ENCODE measurements at regions not wholly inside any gene's neighbourhood (a gene's known extent, or its start where the extent isn't known, plus 50 kb on each side); places are given as distances from the start of the nearest gene placed in this dataset.

DNA sequence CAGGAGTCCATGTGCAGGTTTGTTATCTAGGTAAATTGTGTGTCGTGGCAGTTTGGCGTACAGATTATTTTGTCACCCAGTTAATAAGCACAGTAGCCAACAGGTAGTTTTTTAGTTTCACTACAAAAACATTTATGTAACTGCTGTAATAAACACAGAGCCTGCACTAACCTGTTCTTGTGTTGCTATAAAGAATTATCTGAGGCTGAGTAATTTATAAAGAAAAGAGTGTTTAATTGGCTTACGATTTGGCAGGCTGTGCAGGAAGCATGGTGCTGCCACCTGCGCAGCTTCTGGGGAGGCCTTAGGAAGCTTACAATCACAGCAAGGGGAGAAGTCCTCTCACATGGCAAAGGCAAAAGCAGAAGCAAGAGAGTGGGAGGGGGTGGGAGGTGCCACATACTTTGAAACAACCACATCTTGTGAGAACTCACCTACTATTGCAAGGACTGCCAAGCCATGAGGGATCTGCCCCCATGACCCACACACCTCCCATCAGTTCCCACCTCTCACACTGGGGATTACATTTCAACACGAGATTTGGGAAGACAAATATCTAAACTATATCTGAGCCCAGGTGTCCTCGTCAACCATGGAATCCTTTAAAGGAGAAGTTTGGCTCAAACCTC is 266.4 kb upstream of the GRIP1 start:
- Histone ChIP-seq H3K4me1 (peaks cover 0 to 5% (median 0%) of the 10 kb centered on the region in 4 donors), H3K36me3 (no peaks in the 10 kb centered on the region), H3K4me3 (no peak overlapping the region), H3K27ac (no peak overlapping the region), H3K27me3 (no peaks in the 10 kb centered on the region), H3K9me3 (no peaks in the 10 kb centered on the region)
- no peak for DNase-seq
- 54 to 62% methylated on average over 5 to 6 of the region's 6 CpGs for WGBS, 2 donors (ENCODE audit: low coverage in 1 of 2)
- intact Hi-C loops (cut with DNase I; ENCODE audit: low total_unique reads): no loop called here
- in situ Hi-C loops (cut with MboI; ENCODE audit: low pct_ligation_motif_present in 1 of 4, low pct_unique_long_range_greater_than_20kb in 1 of 4, low sequenced_read_pairs in 3 of 4): no loop called here
- TF ChIP-seq, protein P1, sequence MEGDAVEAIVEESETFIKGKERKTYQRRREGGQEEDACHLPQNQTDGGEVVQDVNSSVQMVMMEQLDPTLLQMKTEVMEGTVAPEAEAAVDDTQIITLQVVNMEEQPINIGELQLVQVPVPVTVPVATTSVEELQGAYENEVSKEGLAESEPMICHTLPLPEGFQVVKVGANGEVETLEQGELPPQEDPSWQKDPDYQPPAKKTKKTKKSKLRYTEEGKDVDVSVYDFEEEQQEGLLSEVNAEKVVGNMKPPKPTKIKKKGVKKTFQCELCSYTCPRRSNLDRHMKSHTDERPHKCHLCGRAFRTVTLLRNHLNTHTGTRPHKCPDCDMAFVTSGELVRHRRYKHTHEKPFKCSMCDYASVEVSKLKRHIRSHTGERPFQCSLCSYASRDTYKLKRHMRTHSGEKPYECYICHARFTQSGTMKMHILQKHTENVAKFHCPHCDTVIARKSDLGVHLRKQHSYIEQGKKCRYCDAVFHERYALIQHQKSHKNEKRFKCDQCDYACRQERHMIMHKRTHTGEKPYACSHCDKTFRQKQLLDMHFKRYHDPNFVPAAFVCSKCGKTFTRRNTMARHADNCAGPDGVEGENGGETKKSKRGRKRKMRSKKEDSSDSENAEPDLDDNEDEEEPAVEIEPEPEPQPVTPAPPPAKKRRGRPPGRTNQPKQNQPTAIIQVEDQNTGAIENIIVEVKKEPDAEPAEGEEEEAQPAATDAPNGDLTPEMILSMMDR (IDR thresholded peaks at IDR 0.05): no peak
- TF ChIP-seq EP300 (IDR thresholded peaks at IDR 0.05; ENCODE audit: low read depth) (no peak), POLR2A (IDR thresholded peaks at IDR 0.05) (no peak), POLR2AphosphoS5 (IDR thresholded peaks at IDR 0.05) (no peak)

DNA sequence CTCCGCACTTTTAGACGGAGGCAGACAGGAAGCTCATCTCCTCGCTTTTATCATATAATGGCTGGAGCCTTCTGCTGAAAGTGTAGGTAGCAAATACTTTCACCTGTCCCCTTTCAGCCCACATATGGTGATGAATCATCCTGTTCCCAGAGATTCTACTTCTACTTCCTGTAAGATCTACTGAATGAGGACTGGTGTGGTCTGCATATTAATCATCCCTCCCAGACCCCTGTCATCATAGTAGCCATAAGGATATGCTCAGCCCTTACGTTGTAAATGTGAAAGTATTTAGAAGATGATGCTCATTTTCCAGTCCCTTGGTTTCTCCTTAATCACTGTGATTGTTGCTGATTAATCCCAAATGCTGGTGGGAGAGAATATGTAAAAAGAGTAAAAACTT is 268.2 kb upstream of the GRIP1 start:
- Histone ChIP-seq H3K4me3 (no peak overlapping the region), H3K4me1 (peaks cover 0 to 5% (median 2%) of the 10 kb centered on the region in 4 donors), H3K27me3 (no peaks in the 10 kb centered on the region), H3K9me3 (no peaks in the 10 kb centered on the region), H3K36me3 (no peaks in the 10 kb centered on the region), H3K27ac (no peak overlapping the region)
- 60 to 81% methylated on average over 1 to 4 of the region's 4 CpGs for WGBS, 2 donors (ENCODE audit: low coverage in 1 of 2)
- in situ Hi-C loops (cut with MboI; ENCODE audit: low pct_ligation_motif_present in 1 of 4, low pct_unique_long_range_greater_than_20kb in 1 of 4, low sequenced_read_pairs in 3 of 4): no loop called here
- TF ChIP-seq POLR2AphosphoS5 (IDR thresholded peaks at IDR 0.05) (no peak), POLR2A (IDR thresholded peaks at IDR 0.05) (no peak), EP300 (IDR thresholded peaks at IDR 0.05; ENCODE audit: low read depth) (no peak)
- TF ChIP-seq, protein P1 (IDR thresholded peaks at IDR 0.05): no peak
- intact Hi-C loops (cut with DNase I; ENCODE audit: low total_unique reads): no loop called here
- DNase-seq: no peak

DNA sequence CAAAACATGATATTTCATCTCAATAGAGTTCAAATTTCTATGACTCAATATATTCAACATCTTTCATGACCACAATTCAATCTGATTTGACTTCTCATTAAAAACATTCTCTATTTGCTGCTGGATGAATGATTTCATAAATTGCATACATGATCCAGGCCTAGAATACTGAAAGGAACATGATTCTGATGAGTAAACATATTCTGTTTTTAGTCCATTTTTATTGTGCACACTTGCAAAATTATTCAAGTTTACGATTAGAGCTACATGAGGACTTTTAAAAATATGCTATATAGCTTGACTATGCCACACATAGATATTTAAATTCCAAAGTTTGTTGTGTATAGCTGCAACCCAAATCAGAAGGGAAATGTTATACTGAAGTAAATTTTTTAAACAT is 273.8 kb upstream of the GRIP1 start:
- no peak for DNase-seq
- 45 to 74% methylated on average over 1 of the region's 1 CpG for WGBS, 2 donors (ENCODE audit: low coverage in 1 of 2)
- H3K4me1 ChIP-seq: peaks cover 0 to 9% (median 0%) of the 10 kb centered on the region in 4 donors

DNA sequence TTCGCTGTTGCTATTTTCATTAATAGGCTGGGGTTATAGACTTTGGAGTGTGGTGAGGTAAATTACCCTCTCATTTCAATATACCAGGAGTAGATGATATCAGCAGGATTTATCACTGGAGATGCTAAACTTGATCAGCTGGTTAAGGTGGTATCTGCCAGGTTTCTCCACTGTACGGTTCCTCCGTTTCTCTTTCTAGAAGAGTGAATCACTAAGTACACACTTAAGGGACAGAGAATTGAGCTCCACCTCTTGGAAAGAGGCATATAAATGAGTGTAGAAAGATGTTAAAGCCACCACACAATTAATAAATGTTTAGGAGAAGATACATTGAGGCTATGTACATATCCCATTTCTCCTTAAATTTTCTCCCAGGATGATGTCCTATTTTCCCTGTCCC is 277.4 kb upstream of the GRIP1 start:
- no peak for DNase-seq
- H3K27me3 ChIP-seq: no peaks in the 10 kb centered on the region
- no peaks in the 10 kb centered on the region for H3K36me3 ChIP-seq
- peaks cover 0 to 19% (median 0%) of the 10 kb centered on the region in 4 donors for H3K4me1 ChIP-seq
- 89 to 96% methylated on average over 3 of the region's 3 CpGs for WGBS, 2 donors (ENCODE audit: low coverage in 1 of 2)
- H3K9me3 ChIP-seq: no peaks in the 10 kb centered on the region
- no peak overlapping the region for H3K27ac ChIP-seq
- intact Hi-C loops (cut with DNase I; ENCODE audit: low total_unique reads): no loop called here
- TF ChIP-seq POLR2A (IDR thresholded peaks at IDR 0.05) (no peak), POLR2AphosphoS5 (IDR thresholded peaks at IDR 0.05) (no peak), EP300 (IDR thresholded peaks at IDR 0.05; ENCODE audit: low read depth) (no peak)
- TF ChIP-seq, protein P1 (IDR thresholded peaks at IDR 0.05): no peak
- in situ Hi-C loops (cut with MboI; ENCODE audit: low pct_ligation_motif_present in 1 of 4, low pct_unique_long_range_greater_than_20kb in 1 of 4, low sequenced_read_pairs in 3 of 4): no loop called here
- no peak overlapping the region for H3K4me3 ChIP-seq

More for the DNA sequence above, 273.8 kb upstream of the GRIP1 start:
- Histone ChIP-seq H3K27ac (no peak overlapping the region), H3K27me3 (no peaks in the 10 kb centered on the region), H3K4me3 (no peak overlapping the region), H3K9me3 (no peaks in the 10 kb centered on the region), H3K36me3 (no peaks in the 10 kb centered on the region)
- intact Hi-C loops (cut with DNase I; ENCODE audit: low total_unique reads) (no loop called here), in situ Hi-C loops (cut with MboI; ENCODE audit: low pct_ligation_motif_present in 1 of 4, low pct_unique_long_range_greater_than_20kb in 1 of 4, low sequenced_read_pairs in 3 of 4) (no loop called here)
- TF ChIP-seq, protein P1 (IDR thresholded peaks at IDR 0.05): no peak
- TF ChIP-seq EP300 (IDR thresholded peaks at IDR 0.05; ENCODE audit: low read depth) (no peak), POLR2A (IDR thresholded peaks at IDR 0.05) (no peak), POLR2AphosphoS5 (IDR thresholded peaks at IDR 0.05) (no peak)

Measured in transverse colon (tissue), 4 donors.